CD4-positive, alpha-beta T cell (primary cell): ENCODE measurements at regions not wholly inside any gene's neighbourhood (a gene's known extent, or its start where the extent isn't known, plus 50 kb on each side); places are given as distances from the start of the nearest gene placed in this dataset.

Source experiments
- ATAC-seq: fragments of 200-7000 bp; cut with Tn5 transposase; one replicate; pipeline ENCODE4 v1.10.0; 2022; ENCODE audit warnings: mild to moderate bottlenecking; ENCODE audit not compliant: poor library complexity
- CTCF ChIA-PET: fragments of 350-600 bp; sonication (Branson Sonifier 250); formaldehyde crosslinking; loops from one replicate; lab custom pipeline; 2021; ENCODE audit warnings: antibody characterized with exemption, inconsistent platforms; lab: Charles Lee
- POLR2A ChIA-PET: fragments of 350-600 bp; sonication (Branson Sonifier 250); formaldehyde crosslinking; loops from one replicate; lab custom pipeline; 2021; ENCODE audit warnings: antibody characterized with exemption, inconsistent platforms; lab: Charles Lee
- DNase-seq, 14 experiments: peaks; one replicate each; pipeline ENCODE4 v3.0.0-alpha.2; 2013 to 2020; ENCODE audit warnings: mixed read lengths in 2 of 14
- H3K27ac ChIP-seq, 2 donors: one replicate each; pipeline versions ENCODE4 v1.5.1 to v1.7.0; 2013; ENCODE audit warnings: low read length in 2 of 2, low read depth in 1 of 2, mild to moderate bottlenecking in 1 of 2
- H3K27me3 ChIP-seq, 2 experiments: 1 replicate in 1 of 2; 2 replicates in 1 of 2; pipeline versions ENCODE4 v1.6.1 to v1.7.0; 2013; ENCODE audit warnings: low read length in 2 of 2, control low read depth in 1 of 2, mild to moderate bottlenecking in 1 of 2, moderate library complexity in 1 of 2; ENCODE audit not compliant: insufficient read depth in 2 of 2, control insufficient read depth in 1 of 2
- H3K36me3 ChIP-seq: one replicate; pipeline ENCODE4 v1.6.1; 2013; ENCODE audit warnings: low read length, control low read depth; ENCODE audit not compliant: insufficient read depth
- H3K4me1 ChIP-seq: one replicate; pipeline ENCODE4 v1.6.1; 2013; ENCODE audit warnings: low read length, control low read depth; ENCODE audit not compliant: insufficient read depth
- H3K4me3 ChIP-seq: one replicate; pipeline ENCODE4 v1.5.1; 2013; ENCODE audit warnings: mild to moderate bottlenecking, low read length, moderate library complexity
- H3K9me3 ChIP-seq, 2 experiments: 1 replicate in 1 of 2; 2 replicates in 1 of 2; pipeline versions ENCODE4 v1.6.1 to v1.7.0; 2013; ENCODE audit warnings: low read length in 2 of 2, mild to moderate bottlenecking in 2 of 2, control low read depth in 1 of 2, moderate library complexity in 1 of 2; ENCODE audit not compliant: control insufficient read depth in 1 of 2, insufficient read depth in 1 of 2
- H3K27ac Mint-ChIP-seq: one replicate; pipeline ENCODE4 v1.8.0; 2020; ENCODE audit warnings: mixed read lengths
- H3K27me3 Mint-ChIP-seq: one replicate; pipeline ENCODE4 v1.8.0; 2021; ENCODE audit warnings: mixed read lengths
- H3K36me3 Mint-ChIP-seq: one replicate; pipeline ENCODE4 v1.8.0; 2021; ENCODE audit warnings: low read depth, mixed read lengths
- H3K4me1 Mint-ChIP-seq: one replicate; pipeline ENCODE4 v1.8.0; 2021; ENCODE audit warnings: low read depth, mixed read lengths
- H3K4me3 Mint-ChIP-seq: one replicate; pipeline ENCODE4 v1.8.0; 2020; ENCODE audit warnings: mild to moderate bottlenecking, mixed read lengths
- H3K9me3 Mint-ChIP-seq: one replicate; pipeline ENCODE4 v1.8.0; 2020; ENCODE audit warnings: mixed read lengths
- CTCF ChIP-seq: fragments of 200-600 bp; IDR thresholded peaks from one replicate; pipeline ENCODE4 v1.8.0; 2022; ENCODE audit warnings: antibody characterized with exemption, mild to moderate bottlenecking
- intact Hi-C, 2 experiments: fragments of 100-400 bp; cut with DNase I in 1 of 2; cut with micrococcal nuclease in 1 of 2; formaldehyde crosslinking; loops; one replicate each; pipeline versions ENCODE4 v1.15.1 to v1.9.0; 2023 to 2025; cut with DNase I, micrococcal nuclease

- H3K4me1 ChIP-seq, result no peaks in the 10 kb centered on the region
- H3K4me3 ChIP-seq, result no peak overlapping the region
- no peaks in the 10 kb centered on the region for H3K36me3 Mint-ChIP-seq
- H3K27ac Mint-ChIP-seq, result no peak overlapping the region
- H3K36me3 ChIP-seq, result no peaks in the 10 kb centered on the region
- ATAC-seq, result no peak
- ChIA-PET POLR2A (no interaction called here), CTCF (no interaction called here)
- H3K4me1 Mint-ChIP-seq, result no peaks in the 10 kb centered on the region
- no peaks in the 10 kb centered on the region for H3K27me3 ChIP-seq
- no peak for TF ChIP-seq CTCF
- no peak for DNase-seq
- no peak overlapping the region for H3K4me3 Mint-ChIP-seq
- intact Hi-C loops, result no loop called here
- peaks cover 0 to 4% of the 10 kb centered on the region in 2 experiments for H3K9me3 ChIP-seq
- no peaks in the 10 kb centered on the region for H3K27me3 Mint-ChIP-seq
- H3K27ac ChIP-seq, result no peak overlapping the region
- H3K9me3 Mint-ChIP-seq, result peaks cover 9% of the 10 kb centered on the region
Observed at GRCh38 chr3:6716420-6716819, 144.5 kb upstream of the GRM7 start.

- no peak overlapping the region for H3K4me3 ChIP-seq
- peaks cover 0 to 4% of the 10 kb centered on the region in 2 experiments for H3K9me3 ChIP-seq
- no peaks in the 10 kb centered on the region for H3K36me3 ChIP-seq
- no peaks in the 10 kb centered on the region for H3K4me1 ChIP-seq
- H3K36me3 Mint-ChIP-seq, result no peaks in the 10 kb centered on the region
- H3K4me3 Mint-ChIP-seq, result no peak overlapping the region
- no peak for DNase-seq
- no peaks in the 10 kb centered on the region for H3K4me1 Mint-ChIP-seq
- H3K27me3 Mint-ChIP-seq, result no peaks in the 10 kb centered on the region
- no peak for ATAC-seq
- peaks cover 9% of the 10 kb centered on the region for H3K9me3 Mint-ChIP-seq
- H3K27ac Mint-ChIP-seq, result no peak overlapping the region
- H3K27ac ChIP-seq, result no peak overlapping the region
- intact Hi-C loops, result no loop called here
- ChIA-PET CTCF (no interaction called here), POLR2A (no interaction called here)
- no peaks in the 10 kb centered on the region for H3K27me3 ChIP-seq
- TF ChIP-seq CTCF, result no peak
Observed at GRCh38 chr3:6717026-6717943, 143.6 kb upstream of the GRM7 start.

- ATAC-seq, result no peak
- peaks cover 0 to 4% of the 10 kb centered on the region in 2 experiments for H3K9me3 ChIP-seq
- no peaks in the 10 kb centered on the region for H3K27me3 Mint-ChIP-seq
- peaks cover 5% of the 10 kb centered on the region for H3K9me3 Mint-ChIP-seq
- H3K4me3 Mint-ChIP-seq, result no peak overlapping the region
- no peak overlapping the region for H3K27ac ChIP-seq
- no peaks in the 10 kb centered on the region for H3K4me1 ChIP-seq
- TF ChIP-seq CTCF, result no peak
- no peaks in the 10 kb centered on the region for H3K27me3 ChIP-seq
- CTCF ChIA-PET, result no interaction called here
- no peak for DNase-seq
- H3K27ac Mint-ChIP-seq, result no peak overlapping the region
- no peak overlapping the region for H3K4me3 ChIP-seq
- no peaks in the 10 kb centered on the region for H3K36me3 ChIP-seq
- POLR2A ChIA-PET, result no interaction called here
- intact Hi-C loops, result no loop called here
- H3K36me3 Mint-ChIP-seq, result no peaks in the 10 kb centered on the region
- no peaks in the 10 kb centered on the region for H3K4me1 Mint-ChIP-seq
Observed at GRCh38 chr3:6719999-6720398, 140.9 kb upstream of the GRM7 start.
